ENCODE measurements at regions not wholly inside any gene's neighbourhood (a gene's known extent, or its start where the extent isn't known, plus 50 kb on each side); places are given as distances from the start of the nearest gene placed in this dataset.
"Not testable (repeated sequence)": the region's sequence is repeated elsewhere in the genome, so short reads cannot be mapped to it uniquely, and the experiment has no call there.

DNA sequence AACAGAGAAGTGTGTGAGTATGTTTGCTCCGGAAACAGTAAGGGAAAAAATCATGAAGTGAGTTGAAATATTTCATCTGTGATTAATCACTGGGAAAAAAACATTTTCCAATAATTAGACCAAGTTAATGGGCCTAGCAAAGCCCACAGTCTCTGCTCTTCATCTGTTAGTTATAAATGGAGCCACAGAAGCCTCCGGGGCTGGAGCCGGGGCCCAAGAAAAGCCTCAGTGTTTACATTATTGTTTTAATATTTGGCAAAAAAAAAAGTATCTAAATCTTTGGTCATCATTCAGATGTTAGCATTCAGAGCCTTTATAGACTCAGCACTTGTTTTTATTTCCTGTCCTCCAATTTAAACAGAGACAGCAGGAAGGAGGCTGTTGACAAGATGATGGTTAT lies 115.0 kb downstream of the UBE2U start:
- no peak for DNase-seq

DNA sequence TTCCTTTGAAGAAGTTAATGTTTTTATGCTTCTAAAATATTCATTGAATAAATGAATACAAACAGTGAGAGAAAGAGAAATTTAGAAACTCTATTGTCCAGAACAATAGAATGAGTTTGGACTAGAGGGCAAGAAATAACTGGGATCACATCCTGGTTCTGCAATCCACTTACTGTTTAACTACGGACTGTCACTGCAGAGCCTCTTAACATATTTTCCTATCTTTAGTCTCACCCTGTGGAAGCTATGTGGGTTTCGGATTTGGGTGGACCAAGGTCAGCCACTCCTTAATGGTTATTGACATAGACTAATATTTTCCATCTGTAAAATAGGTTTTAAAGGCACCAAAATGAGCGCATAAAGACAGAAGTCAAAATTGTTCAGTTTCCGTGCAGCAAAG lies 116.6 kb downstream of the UBE2U start:
- DNase-seq: no peak

DNA sequence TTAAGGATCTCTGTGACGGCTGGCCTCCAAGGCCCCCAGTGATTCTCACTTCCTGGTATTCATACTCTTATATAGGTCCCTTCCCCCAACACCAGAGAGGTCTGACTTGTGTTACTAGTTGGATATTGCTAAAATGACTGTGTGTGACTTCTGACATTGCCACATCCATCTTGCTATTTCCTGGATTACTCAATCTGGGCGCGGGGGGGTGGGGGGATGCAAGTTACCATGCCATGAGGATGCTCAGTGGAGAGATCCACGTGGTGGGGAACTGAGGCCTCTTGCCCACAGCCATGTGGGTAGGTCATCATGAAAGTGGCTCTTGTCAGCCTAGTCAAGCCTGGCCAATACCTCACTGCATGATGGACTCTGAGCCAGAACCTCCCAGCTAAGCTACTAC lies 117.0 kb downstream of the UBE2U start:
- DNase-seq: peak; percentile 89

DNA sequence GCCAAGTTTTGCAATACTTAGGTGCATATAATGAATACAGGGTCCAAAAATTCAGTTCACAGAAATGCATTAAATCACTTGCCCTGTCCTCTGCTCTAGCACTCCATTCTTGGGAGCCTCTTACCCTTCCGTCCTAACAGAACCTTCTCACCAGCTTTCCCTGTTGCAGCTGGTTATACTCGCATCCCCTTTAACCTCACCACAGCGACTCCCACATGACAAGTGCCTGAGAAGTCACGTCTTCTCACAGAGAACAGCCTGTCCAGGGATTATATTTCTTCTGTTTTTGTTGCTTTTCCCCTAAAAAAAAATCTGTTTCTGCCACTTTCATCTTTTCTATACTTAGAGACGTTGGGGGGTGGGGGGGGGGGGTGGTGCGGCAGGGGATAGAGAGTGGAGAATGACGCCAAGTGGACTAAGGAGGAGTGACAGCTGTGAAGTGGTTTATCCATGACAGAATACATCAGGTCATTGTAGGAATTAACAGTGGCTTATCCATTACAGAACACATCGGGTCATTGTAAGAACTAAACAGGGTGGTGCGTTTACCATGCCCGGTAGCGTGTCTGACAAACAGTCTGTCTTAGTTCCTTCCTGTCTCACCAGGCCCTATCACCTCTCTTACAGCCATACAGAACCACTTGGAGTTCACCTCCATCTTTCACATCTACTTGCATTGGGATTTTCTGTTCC lies 117.6 kb downstream of the UBE2U start:
- no peak for DNase-seq

DNA sequence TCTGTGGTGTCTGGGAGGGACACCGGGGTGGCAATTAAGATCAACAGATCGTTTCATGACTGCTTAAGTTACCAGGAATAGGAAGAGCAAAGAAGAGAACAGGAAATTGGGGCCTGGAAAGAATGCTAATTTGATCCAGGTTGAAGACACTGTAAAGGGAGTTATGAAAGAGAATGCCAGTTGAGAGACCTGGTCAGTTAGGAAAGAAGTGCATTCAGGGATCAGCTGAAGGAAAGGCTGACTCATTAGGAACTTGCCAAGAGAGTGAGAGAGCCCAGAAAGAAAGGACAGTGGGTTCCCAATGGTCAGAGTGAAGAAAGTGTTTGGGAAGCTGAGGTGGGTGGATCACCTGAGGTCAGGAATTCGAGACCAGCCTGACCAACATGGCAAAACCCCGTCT lies 119.6 kb downstream of the UBE2U start:
- no peak for DNase-seq

DNA sequence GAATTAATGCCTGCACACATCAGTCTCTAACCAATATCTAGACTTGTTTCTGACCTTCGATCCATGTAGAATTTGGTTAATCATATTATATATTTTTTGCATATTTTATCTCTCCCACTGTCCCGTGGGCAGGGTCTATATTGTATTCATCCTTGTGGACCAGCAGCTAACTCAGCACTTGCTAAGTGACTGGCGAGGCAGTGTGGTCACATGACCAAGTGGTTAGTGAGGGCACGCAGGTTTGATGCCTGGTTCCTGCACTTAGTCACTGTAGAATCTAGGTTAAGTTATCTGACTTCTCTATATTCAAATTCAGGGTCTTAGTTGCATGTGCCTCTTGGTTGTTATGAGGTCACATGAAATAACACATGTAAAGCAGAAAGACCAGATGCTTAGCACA lies 120.5 kb downstream of the UBE2U start:
- DNase-seq: no peak

DNA sequence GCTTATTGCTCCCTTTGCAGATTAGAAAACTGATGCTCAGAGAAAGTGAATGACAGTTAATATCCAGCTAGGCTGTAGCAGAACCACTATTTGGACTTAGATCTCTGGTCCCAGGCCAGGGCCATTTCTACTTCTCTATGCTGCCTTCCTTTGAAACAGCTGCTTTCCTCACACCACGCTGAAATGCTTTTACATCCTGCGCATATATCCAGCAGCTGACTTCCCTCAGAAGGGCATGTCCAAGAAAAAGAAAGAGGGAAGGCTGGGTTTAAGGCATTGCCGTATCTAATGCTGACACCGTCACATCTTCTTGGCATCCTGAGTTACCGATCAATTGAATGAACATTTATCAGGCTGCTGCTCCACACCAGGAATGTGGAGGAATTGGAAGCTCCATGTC lies 122.4 kb downstream of the UBE2U start:
- DNase-seq: no peak

DNA sequence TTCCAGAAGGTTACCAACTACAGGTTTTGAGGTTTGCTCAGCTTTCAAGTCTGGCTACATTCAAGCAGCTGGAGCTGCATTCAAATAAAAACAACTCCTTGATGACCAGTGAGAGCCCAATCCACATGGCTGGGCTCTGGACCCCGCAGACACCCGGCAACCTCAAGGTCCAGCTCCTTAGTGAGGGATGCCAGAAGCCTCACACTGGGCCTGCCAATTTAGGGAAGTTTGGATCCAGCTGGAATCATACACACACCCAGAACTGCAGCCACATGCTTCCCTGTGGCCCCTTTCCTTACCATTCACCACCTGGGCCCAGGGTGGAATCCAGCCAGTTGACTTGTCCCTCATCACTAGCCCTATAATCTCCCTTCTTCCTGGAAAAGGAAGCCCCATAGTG lies 123.7 kb downstream of the UBE2U start:
- DNase-seq: no peak

DNA sequence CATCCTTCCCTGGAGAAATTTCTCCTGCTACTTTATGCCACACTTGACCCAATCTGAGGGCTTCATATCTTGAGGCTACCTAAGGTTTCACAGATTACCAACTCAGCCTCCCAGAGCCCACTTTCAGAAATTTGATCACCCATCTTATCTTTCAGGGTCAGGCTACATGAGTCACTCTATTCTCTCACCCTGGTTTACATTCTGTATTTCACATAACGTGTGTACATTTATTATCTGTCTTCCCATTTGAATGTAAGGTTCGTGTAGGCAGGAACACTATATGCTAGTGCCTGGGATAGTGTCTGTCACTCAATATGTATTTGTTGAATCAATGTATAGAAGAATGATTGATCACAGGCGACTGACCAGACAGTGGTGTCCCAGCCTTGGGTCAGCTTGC lies 124.8 kb downstream of the UBE2U start:
- DNase-seq: no peak

DNA sequence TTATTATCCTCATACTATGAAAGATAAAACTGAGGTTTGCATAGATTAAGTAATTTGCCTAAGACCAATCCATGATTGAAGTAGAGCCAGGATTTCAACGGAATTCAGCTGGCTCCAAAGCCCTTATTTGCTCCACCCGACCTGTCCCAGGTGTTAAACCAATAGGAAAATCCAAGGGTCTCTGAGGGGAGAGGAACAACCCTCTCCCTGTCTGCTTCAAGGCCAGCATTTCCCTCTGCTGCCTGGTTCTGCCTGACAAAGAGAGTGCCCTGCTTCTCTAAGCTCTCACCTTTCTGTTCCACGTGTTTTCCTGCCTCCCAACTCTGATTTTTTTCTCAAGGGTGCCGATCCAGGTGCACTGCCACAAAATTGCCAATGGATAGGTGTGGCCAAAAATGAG lies 127.4 kb downstream of the UBE2U start:
- no peak for DNase-seq

DNA sequence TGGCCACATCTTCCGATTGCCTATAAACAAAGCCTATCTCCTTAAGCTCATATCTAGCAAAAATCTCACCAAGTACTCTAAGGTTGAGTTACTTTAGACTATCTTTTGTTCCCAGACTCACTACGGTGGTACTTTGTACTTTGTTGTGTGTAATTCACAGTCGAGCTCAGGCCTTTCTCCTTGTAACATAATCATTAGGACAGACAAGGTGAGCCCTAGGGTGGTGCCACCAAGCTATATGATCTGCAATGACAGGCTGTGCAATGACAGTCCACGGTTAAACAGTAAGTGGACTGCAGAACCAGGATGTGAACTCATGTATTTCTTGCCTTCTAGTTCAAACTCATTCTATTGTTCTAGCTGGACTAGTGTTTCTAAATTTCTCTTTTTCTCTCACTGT lies 132.2 kb downstream of the UBE2U start:
- no peak for DNase-seq

DNA sequence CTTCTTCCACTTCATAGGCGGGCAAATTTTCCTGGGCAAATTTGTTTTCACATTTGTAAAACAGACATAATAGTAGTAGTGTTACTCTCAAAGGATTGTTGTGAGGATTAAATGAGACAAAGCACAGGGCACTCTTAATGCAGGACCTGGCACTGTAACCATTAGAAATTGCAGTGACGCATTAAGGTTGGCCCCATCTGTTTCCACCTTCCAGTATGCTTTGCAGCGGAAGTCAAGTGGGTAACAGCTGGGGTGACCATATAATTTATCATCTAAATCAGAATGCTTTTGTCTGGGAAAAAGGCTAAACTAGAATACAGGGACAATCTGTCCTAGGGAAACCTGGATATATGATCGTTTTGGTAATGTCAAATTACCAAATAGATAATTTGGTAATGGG lies 132.5 kb upstream of the CACHD1 start:
- no peak for DNase-seq

DNA sequence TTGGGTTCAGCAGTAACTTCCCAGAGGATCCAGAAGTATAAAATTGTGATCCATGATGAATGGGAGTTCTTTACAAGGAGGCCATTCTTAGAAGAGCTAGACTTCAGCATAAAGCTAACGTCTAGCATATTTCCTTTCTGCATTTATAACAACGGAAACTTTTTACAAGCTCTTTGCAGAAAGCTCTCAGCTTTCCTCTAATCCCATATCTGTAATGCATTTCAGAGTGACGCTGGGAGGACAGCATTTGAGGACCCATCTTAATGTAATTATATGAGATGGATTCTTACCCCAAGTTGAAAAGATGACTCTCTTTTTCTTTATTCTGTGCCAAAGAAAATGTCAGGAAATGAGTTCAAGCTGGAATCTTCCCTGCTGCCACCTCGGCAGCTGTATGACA lies 132.0 kb upstream of the CACHD1 start:
- peak; percentile 7 for DNase-seq

DNA sequence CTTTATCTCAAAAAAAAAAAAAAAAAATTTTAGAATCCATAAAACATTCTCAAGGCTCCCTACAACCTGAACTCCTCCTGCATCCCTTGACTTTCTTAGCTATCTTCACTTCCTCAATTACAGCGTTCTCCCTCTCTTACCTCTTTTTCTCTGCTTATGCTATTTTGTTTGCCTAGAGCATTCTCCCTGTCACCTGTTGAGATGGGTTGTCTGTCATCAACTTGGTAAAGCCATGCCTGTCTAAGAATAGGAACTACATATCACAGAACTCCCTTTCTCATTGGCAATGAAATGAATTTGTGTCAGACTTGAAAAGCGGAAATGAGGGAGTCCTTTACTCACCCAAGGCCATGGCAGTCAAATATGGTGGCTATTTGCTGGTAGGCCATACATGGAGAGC lies 129.6 kb upstream of the CACHD1 start:
- no peak for DNase-seq

DNA sequence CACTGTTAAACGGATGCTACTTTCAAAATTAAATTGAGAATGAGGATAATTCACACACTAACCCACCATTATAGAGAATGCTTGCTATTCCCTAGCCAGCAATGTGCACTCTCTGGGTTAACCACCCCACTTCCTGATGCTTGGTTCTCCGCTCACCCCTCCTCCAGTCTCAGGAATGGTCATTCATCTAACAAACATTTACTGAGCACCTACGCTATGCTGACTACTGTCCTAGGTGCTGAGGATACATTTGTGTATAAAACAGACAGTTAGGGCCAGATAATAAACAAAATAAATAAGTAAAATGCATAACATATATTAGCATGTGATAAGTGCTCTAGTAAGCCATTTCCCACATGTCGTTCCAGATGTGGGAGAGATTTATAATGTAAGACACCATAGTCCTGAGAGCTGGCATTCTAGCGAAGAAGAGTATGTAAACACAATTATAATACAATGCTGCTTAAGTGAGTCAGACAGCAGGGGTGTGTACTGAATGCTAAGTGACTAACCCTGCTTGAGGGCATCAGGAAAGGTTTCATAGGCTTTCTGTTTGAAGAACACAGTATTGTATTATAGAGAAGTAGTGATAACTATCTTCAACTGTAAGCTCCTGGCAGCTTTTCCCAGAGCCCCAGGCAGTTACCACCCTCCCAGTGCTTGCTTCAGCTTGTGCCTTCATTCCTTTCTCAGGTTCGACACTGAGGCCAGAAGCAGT lies 126.7 kb upstream of the CACHD1 start:
- DNase-seq: peak; percentile 44

DNA sequence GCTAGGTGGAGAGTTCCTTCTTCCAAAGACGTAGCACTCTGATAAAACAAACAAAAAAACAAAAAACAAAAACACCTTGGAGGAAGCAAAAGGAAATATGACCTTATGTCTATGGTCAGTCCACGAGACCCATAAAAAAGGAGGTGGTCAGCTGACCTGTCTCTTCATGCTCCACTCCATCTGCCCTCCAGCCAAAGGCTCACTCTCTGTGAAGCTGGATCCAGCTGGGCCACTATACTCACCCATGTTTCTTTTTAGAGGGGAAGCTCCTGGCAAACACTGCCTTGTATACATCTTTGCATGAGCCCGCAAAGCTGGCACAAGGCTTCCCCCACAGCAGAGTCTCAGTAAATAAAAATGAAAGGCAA lies 126.1 kb upstream of the CACHD1 start:
- DNase-seq: no peak

DNA sequence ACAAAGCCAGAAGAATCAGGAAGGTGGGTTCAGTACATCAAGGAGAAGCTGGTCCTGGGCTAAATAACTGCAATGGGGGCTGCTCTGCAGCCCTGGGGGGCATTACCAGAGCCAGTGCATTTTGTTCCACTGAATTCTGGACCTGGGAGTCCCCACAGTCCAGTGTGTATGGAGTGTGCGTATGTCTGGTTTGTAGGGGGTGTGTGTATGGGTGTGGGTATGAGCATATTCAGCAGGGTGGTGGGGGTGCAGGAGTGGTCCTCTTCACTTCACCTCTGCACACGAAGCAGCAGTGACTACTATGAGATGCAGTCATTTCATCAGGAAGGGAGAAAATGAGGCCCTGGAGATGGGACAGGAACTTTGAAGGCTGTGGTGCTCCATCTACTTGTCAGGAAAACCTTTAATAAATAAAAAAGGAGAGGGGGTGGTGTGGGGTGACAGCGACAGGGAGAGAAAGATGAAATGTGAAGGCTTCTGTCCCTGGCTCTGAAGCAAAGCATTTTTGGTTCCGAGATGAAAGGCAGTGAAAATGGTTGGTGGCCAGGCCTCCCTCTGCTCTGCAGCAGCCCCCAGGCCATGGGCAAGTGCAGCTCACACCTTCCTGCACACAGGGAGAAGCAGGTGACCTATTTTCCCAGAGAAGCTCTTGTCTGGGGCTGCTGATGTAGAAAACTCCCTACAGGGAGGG lies 121.5 kb upstream of the CACHD1 start:
- DNase-seq: no peak

DNA sequence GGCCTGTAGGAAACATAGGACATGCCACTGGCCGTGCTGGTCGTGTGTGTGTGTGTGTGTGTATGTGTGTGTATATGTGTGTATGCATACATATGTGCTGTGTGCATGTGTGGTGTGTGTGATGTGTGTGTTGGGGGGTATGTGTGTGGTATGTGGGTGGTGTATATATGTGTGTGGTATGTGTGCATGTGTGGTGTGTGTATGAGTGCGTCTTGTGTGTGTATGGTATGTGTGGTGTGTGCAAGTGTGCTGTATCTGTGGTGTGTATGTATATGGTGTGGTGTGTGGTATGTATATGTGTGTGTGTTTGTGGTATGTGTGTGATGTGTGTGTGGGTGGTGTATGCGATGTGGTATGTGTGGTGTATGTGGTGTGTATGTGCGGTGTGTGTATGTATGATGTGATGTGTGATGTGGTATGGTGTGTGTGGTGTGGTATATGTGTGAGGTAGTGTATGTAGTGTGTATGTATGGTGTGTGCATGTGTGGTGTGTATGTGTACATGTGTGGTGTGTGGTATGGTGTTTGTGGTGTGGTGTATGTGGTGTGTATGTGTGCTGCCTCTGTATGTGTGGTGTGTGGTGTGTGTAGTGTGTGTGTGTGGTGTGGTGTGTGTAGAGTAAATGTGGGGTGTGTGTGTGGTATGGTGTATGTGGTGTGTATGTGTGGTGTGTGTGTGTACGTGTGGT lies 120.8 kb upstream of the CACHD1 start:
- no peak for DNase-seq

DNA sequence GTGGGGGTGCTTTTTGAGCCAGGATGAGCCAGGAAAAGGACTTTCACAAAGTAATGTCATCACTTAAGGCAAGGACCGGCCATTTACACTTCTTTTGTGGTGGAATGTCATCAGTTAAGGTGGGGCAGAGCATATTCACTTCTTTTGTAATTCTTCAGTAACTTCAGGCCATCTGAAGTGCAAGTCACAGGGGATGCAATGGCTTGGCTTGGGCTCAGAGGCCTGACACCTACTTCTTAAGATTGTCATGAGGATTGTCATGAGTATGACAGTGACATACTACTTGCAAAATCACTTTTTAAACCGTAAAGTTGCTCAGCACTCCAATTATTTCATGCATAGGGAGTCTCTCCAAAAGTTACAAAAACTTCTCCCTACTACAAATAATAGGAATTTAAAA lies 114.4 kb upstream of the CACHD1 start:
- not testable (repeated sequence) for DNase-seq

DNA sequence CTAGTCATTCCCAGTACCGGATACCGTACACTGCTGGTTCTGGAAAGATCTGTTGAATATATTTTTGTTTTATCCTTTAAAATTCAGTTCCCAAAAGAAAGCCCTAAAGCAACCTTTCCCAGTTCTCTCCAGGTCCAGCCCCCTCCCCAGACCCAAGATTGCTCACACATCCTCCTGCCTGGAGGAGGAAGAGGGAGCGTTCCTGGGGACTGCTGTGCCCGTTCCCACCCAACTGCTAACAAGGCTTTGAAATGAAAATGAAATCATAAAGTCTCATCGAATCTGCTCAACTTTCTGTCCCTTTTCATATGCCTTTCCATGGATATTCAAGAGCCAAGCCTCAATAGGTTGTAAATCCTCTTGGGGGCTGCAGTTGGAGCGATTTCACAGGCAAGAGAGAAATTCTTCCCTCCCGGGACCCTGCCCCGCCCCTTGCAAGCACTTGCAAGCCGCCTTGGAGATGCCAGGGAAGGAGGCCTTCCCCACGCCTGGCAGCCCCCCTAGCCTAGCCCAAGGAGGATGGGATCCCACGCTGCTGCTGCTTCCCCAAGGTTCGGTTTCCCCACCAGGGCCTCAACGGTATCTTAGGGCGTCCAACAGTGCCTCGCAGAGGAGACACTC lies 113.2 kb upstream of the CACHD1 start:
- no peak for DNase-seq

DNA sequence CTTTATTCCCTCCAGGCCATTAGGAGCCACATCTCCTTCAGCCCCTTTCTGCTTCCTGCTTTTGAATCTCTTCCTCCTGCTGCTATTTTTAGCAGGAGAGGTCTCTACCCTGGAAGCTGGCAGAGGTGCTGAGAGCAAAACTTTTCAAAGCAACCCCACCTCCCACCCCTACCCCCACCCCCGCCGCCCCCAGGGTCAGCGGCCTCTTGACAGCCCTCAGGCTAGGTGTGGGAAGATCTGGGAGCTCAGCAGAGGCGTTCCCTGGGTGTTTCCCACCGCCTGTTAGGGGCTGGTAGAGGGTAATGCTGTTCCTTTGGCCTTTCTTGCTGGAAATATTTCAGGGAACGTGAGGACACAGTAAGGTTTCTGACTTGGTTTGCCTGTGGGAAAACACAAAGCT lies 112.5 kb upstream of the CACHD1 start:
- no peak for DNase-seq

DNA sequence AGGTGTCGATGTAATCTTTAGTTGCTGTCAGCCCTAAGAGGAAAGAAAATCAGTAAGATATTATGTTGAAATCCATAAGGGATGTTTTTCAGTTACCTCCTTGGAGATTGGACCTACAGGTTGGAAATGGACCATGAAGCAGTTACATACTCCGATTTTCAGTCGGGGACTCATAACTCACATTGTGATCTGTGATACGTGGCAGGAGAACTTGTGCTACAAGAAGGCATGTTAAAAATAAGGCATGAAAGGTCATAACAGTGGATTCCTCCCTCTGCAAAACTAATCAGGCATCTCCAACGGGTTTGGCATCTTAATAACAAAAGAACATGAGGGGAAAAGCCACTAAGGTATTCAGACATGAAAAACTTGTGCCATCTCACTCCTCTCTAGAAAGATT lies 111.2 kb upstream of the CACHD1 start:
- no peak for DNase-seq

DNA sequence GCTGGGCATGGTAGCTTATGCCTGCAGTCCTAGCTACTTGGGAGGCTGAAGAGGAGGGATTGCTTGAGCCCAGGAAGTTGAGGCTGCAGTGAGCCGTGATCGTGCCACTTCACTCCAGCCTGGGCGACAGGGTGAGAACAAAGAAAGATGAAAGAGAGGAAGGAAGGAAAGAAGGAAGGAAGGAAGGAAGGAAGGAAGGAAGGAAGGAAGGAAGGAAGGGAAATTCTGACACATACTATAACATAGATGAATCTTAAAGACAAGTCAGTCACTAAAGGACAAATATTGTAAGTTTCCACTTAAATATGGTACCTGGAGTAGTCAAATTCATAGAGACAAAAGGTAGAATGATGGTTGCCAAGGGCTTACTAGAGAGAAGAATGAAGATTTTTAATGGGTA lies 108.0 kb upstream of the CACHD1 start:
- no peak for DNase-seq

Data from fibroblast of skin of scalp (primary cell).